Nephron progenitor cell (in vitro differentiated cells): ENCODE measurements at regions not wholly inside any gene's neighbourhood (a gene's known extent, or its start where the extent isn't known, plus 50 kb on each side); places are given as distances from the start of the nearest gene placed in this dataset.

Experiments
- DNase-seq: peaks from one replicate; pipeline ENCODE4 v3.0.0; 2021
- H3K27ac Mint-ChIP-seq: 2 replicates; pipeline ENCODE4 v1.8.0; 2021; ENCODE audit warnings: mild to moderate bottlenecking, moderate library complexity, mixed read lengths
- H3K27me3 Mint-ChIP-seq: 2 replicates; pipeline ENCODE4 v1.8.0; 2021; ENCODE audit warnings: mild to moderate bottlenecking, low read depth, mixed read lengths; ENCODE audit not compliant: poor library complexity
- H3K36me3 Mint-ChIP-seq: 2 replicates; pipeline ENCODE4 v1.8.0; 2021; ENCODE audit warnings: low read depth, mixed read lengths
- H3K4me1 Mint-ChIP-seq: 2 replicates; pipeline ENCODE4 v1.8.0; 2021; ENCODE audit warnings: mixed read lengths
- H3K4me3 Mint-ChIP-seq: 2 replicates; pipeline ENCODE4 v1.8.0; 2021; ENCODE audit warnings: mild to moderate bottlenecking, moderate library complexity, mixed read lengths
- H3K9me3 Mint-ChIP-seq: 2 replicates; pipeline ENCODE4 v1.8.0; 2021; ENCODE audit warnings: mild to moderate bottlenecking, moderate library complexity, mixed read lengths
- TF ChIP-seq, protein P1 (sequence below): fragments of 200-600 bp; sonication (generic); IDR thresholded peaks from 2 replicates; pipeline ENCODE4 v1.5.0; 2021; ENCODE audit warnings: antibody characterized with exemption

DNA sequence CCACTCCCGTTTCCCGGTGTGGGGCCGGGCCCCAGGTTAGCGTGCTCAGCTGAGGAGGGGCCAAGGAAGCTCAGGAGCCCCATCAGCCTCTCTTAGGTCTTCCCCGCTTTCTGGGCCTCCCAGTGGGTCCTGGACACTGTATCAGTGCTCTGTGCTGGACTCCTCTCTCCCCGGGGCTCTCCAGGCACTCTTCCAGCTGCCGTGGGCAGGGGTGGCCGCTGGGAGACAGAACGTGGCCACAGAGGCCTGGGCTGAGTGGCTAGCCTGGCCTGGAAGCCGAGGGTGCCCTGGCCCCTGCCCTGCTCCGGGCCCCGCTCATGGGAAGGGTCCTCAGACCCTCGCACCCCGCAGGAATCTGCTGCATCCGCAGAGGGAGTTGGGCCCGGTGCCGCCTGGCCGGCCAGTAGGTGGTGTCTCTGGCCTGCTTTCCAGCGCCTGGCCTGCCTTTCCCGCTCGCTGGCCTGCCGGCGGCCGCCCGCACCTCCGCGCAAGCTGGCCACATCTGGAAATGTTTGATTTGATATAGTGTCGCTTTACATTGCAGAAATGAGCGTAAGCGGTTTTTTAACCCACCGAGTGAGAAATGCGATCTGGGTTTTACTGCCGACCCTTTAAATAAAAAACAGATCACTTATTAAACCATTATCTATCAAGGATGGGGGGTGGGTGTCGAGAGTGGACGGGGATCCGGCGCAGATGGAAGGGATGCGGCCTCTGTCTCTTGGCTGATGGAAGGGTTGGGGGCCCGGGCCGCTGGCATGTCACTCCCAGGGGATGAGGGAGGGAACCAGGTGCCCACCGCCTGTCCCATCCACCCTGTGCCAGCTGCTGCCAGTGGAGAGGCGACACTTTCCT, 74.4 kb upstream of the TTC34 start:
- Mint-ChIP-seq H3K9me3 (peaks cover 78% of the 10 kb centered on the region), H3K4me1 (no peaks in the 10 kb centered on the region), H3K27me3 (peaks cover 6% of the 10 kb centered on the region), H3K4me3 (no peak overlapping the region), H3K36me3 (peaks cover 3% of the 10 kb centered on the region), H3K27ac (no peak overlapping the region)
- TF ChIP-seq, protein P1, sequence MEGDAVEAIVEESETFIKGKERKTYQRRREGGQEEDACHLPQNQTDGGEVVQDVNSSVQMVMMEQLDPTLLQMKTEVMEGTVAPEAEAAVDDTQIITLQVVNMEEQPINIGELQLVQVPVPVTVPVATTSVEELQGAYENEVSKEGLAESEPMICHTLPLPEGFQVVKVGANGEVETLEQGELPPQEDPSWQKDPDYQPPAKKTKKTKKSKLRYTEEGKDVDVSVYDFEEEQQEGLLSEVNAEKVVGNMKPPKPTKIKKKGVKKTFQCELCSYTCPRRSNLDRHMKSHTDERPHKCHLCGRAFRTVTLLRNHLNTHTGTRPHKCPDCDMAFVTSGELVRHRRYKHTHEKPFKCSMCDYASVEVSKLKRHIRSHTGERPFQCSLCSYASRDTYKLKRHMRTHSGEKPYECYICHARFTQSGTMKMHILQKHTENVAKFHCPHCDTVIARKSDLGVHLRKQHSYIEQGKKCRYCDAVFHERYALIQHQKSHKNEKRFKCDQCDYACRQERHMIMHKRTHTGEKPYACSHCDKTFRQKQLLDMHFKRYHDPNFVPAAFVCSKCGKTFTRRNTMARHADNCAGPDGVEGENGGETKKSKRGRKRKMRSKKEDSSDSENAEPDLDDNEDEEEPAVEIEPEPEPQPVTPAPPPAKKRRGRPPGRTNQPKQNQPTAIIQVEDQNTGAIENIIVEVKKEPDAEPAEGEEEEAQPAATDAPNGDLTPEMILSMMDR, result no peak
- DNase-seq, result peak; percentile 48

DNA sequence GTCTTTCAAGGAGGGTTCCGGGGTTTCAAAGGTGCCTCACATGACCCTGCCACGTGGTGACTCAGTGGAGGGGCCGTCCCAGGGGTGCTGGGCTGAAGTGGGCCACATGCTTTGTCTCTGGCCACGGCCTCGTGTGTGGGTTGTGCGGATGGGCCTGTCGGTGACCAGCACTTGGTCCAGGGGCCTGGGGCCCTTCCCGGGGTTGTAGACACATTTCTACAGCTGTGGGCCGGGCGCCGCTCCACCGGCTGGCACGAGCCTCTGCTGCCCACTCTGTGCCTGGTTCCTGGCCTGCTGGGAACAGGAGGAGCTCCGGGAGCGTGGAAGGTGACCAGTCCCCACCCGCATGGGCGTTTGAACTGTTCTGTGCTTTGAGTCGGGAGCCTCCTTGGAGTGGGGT, 75.4 kb upstream of the TTC34 start:
- Mint-ChIP-seq H3K36me3 (peaks cover 3% of the 10 kb centered on the region), H3K4me3 (no peak overlapping the region), H3K27ac (no peak overlapping the region), H3K9me3 (peaks cover 74% of the 10 kb centered on the region), H3K4me1 (no peaks in the 10 kb centered on the region), H3K27me3 (peaks cover 6% of the 10 kb centered on the region)
- TF ChIP-seq, protein P1, result no peak
- DNase-seq, result no peak

DNA sequence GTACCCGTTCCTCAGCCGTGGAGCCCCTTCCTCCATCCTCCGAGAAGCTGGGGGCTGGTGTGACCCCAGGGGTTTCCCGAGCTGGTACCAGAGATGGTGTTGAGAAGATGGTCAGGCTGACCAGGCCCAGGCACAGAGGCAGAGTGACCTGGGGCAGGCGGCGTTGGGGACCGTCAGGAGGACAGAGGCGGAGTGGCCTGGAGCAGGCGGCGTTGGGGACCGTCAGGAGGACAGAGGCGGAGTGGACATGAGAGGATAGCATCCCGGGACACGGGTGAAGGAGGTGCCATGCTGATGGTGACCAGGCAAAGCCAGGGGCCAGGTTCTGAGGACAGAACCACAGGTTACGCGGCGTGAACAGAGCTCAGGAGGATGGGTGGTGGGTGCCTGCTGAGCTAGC, 75.9 kb upstream of the TTC34 start:
- H3K4me3 Mint-ChIP-seq, result no peak overlapping the region
- peaks cover 6% of the 10 kb centered on the region for H3K27me3 Mint-ChIP-seq
- H3K9me3 Mint-ChIP-seq, result peaks cover 72% of the 10 kb centered on the region
- no peaks in the 10 kb centered on the region for H3K4me1 Mint-ChIP-seq
- H3K27ac Mint-ChIP-seq, result no peak overlapping the region
- H3K36me3 Mint-ChIP-seq, result peaks cover 3% of the 10 kb centered on the region
- no peak for DNase-seq
- TF ChIP-seq, protein P1, result no peak

DNA sequence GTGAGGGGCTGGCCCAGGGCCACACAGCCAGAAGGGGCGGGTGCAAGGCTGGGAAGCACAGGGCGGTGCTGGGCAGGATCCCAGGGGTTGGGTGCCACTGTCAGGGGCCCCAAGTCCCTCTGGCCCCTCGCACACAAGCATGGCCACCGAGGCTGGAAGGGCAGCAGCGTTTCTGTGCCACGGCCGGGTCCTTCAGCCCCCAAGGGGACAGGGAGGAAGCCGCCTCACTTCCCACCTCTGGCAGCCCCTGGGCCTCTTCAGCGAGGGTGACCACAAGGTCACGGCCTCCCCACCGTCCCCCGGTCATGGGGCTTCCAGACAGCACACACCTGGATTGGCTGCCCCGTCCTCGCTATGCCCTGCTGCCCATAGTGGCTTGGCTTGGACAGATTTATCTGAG, 77.1 kb upstream of the TTC34 start:
- TF ChIP-seq, protein P1, result no peak
- no peak overlapping the region for H3K27ac Mint-ChIP-seq
- no peak for DNase-seq
- no peaks in the 10 kb centered on the region for H3K36me3 Mint-ChIP-seq
- H3K4me3 Mint-ChIP-seq, result no peak overlapping the region
- H3K27me3 Mint-ChIP-seq, result peaks cover 6% of the 10 kb centered on the region
- H3K9me3 Mint-ChIP-seq, result peaks cover 60% of the 10 kb centered on the region
- no peaks in the 10 kb centered on the region for H3K4me1 Mint-ChIP-seq

DNA sequence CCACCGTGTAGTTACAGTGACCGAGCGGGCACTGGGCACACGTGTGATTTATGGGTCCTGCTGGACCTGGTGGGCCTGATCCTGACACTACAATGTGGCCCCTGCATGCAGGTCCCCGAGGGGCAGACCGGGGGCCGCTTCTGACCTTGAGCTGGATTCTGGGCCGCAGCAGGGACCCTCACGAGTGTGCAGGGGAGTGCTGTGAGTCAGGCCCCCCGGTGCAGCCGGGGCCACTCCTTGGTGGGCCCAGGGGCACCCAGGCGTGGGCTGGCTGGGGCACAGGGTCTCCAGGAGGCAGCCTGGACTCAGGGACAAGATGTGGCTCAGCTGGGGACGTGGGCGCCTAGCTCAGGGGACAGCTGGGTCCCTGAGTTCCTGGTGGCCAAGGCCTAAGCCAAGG, 77.5 kb upstream of the TTC34 start:
- Mint-ChIP-seq H3K4me3 (no peak overlapping the region), H3K27me3 (peaks cover 6% of the 10 kb centered on the region), H3K4me1 (no peaks in the 10 kb centered on the region), H3K27ac (no peak overlapping the region), H3K9me3 (peaks cover 55% of the 10 kb centered on the region), H3K36me3 (no peaks in the 10 kb centered on the region)
- DNase-seq, result no peak
- TF ChIP-seq, protein P1, result no peak

DNA sequence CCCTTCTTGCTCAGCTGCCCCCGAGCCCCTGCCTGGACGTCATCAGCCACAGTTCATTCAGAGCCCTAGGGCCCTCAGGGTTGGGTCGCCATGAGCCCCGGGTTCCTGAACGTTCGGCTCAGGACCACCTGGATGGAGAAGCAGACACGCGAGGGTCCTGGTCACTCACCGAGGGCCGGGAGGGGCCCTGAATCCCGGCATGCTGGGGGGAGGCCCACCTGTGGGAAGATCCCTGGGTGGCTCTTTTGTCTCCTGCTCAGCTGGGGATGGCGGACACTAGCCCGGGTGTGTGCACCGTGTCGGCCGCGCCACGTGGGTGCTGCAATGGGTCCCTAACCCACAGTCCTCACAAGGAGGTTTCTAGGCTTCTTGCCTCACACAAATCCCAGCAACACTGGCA, 78.1 kb upstream of the TTC34 start:
- no peak overlapping the region for H3K27ac Mint-ChIP-seq
- H3K4me3 Mint-ChIP-seq, result no peak overlapping the region
- H3K9me3 Mint-ChIP-seq, result peaks cover 53% of the 10 kb centered on the region
- no peak for DNase-seq
- no peaks in the 10 kb centered on the region for H3K36me3 Mint-ChIP-seq
- TF ChIP-seq, protein P1, result no peak
- H3K27me3 Mint-ChIP-seq, result peaks cover 6% of the 10 kb centered on the region
- no peaks in the 10 kb centered on the region for H3K4me1 Mint-ChIP-seq
